ENCODE measurements at regions not wholly inside any gene's neighbourhood (a gene's known extent, or its start where the extent isn't known, plus 50 kb on each side); places are given as distances from the start of the nearest gene placed in this dataset.

- Histone ChIP-seq H3K4me3 (ENCODE audit: low read depth, low read length, poor library complexity, severe bottlenecking) (no peak overlapping the region), H3K27me3 (replicated peaks; ENCODE audit: insufficient read depth, low read depth, low read length, poor library complexity) (no peaks in the 10 kb centered on the region), H3K27ac (ENCODE audit: low read depth, low read length, poor library complexity, severe bottlenecking) (no peak overlapping the region), H3K36me3 (ENCODE audit: insufficient read depth, low read length, poor library complexity, severe bottlenecking) (no peaks in the 10 kb centered on the region), H3K9me3 (ENCODE audit: low read depth, low read length, poor library complexity, severe bottlenecking) (no peaks in the 10 kb centered on the region), H3K4me1 (ENCODE audit: insufficient read depth, low read length, poor library complexity, severe bottlenecking) (no peaks in the 10 kb centered on the region)
- ChIA-PET CTCF (no interaction called here), POLR2A (ENCODE audit: low non-redundant PET) (no interaction called here)
- intact Hi-C loops (cut with micrococcal nuclease; ENCODE audit: unreplicated experiment) = no loop called here
- BruUV-seq (replicated peaks) = no TSS peak
- DNase-seq (ENCODE audit: low spot score) = no peak
- TF ChIP-seq, protein P1, sequence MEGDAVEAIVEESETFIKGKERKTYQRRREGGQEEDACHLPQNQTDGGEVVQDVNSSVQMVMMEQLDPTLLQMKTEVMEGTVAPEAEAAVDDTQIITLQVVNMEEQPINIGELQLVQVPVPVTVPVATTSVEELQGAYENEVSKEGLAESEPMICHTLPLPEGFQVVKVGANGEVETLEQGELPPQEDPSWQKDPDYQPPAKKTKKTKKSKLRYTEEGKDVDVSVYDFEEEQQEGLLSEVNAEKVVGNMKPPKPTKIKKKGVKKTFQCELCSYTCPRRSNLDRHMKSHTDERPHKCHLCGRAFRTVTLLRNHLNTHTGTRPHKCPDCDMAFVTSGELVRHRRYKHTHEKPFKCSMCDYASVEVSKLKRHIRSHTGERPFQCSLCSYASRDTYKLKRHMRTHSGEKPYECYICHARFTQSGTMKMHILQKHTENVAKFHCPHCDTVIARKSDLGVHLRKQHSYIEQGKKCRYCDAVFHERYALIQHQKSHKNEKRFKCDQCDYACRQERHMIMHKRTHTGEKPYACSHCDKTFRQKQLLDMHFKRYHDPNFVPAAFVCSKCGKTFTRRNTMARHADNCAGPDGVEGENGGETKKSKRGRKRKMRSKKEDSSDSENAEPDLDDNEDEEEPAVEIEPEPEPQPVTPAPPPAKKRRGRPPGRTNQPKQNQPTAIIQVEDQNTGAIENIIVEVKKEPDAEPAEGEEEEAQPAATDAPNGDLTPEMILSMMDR (conservative IDR thresholded peaks at IDR 0.05; ENCODE audit: low read depth, low read length) = no peak
- TF ChIP-seq EZH2 (IDR thresholded peaks at IDR 0.05; ENCODE audit: borderline replicate concordance, low read depth, low read length, poor library complexity, severe bottlenecking) = no peak
Observed at GRCh38 chr3:177312491-177312890, 115.2 kb upstream of the TBL1XR1 start.

DNA sequence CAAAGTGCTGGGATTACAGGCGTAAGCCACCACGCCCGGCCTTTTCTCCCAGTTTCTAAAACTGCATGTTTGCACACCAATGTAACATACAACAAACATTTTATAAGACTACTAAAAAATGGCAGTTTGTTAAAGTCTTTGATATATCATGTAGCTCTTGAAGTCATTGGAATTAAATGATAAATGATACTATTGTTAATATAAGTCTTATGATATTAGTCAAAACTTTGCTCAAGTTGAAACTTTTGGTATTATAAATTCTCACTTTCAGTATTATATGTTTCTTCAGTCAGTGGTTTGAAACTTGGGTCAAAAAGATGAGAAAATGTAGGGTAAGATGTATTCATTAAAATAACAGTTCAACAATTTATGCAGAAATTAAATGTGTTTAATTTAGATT, 117.6 kb upstream of the TBL1XR1 start:
- TF ChIP-seq EZH2 (IDR thresholded peaks at IDR 0.05; ENCODE audit: borderline replicate concordance, low read depth, low read length, poor library complexity, severe bottlenecking) = no peak
- TF ChIP-seq, protein P1 (conservative IDR thresholded peaks at IDR 0.05; ENCODE audit: low read depth, low read length) = no peak
- POLR2A ChIA-PET (ENCODE audit: low non-redundant PET) = no interaction called here
- CTCF ChIA-PET = no interaction called here
- Histone ChIP-seq H3K9me3 (ENCODE audit: low read depth, low read length, poor library complexity, severe bottlenecking) (no peaks in the 10 kb centered on the region), H3K4me1 (ENCODE audit: insufficient read depth, low read length, poor library complexity, severe bottlenecking) (no peaks in the 10 kb centered on the region), H3K27me3 (replicated peaks; ENCODE audit: insufficient read depth, low read depth, low read length, poor library complexity) (no peaks in the 10 kb centered on the region), H3K36me3 (ENCODE audit: insufficient read depth, low read length, poor library complexity, severe bottlenecking) (no peaks in the 10 kb centered on the region), H3K4me3 (ENCODE audit: low read depth, low read length, poor library complexity, severe bottlenecking) (no peak overlapping the region), H3K27ac (ENCODE audit: low read depth, low read length, poor library complexity, severe bottlenecking) (no peak overlapping the region)
- BruUV-seq (replicated peaks) = no TSS peak
- DNase-seq (ENCODE audit: low spot score) = no peak
- intact Hi-C loops (cut with micrococcal nuclease; ENCODE audit: unreplicated experiment) = no loop called here

GRCh38 chr3:177317247-177317646, 120.0 kb upstream of the TBL1XR1 start:
- Histone ChIP-seq H3K27me3 (replicated peaks; ENCODE audit: insufficient read depth, low read depth, low read length, poor library complexity) (no peaks in the 10 kb centered on the region), H3K36me3 (ENCODE audit: insufficient read depth, low read length, poor library complexity, severe bottlenecking) (no peaks in the 10 kb centered on the region), H3K4me3 (ENCODE audit: low read depth, low read length, poor library complexity, severe bottlenecking) (no peak overlapping the region), H3K27ac (ENCODE audit: low read depth, low read length, poor library complexity, severe bottlenecking) (no peak overlapping the region), H3K9me3 (ENCODE audit: low read depth, low read length, poor library complexity, severe bottlenecking) (no peaks in the 10 kb centered on the region), H3K4me1 (ENCODE audit: insufficient read depth, low read length, poor library complexity, severe bottlenecking) (peaks cover 18% of the 10 kb centered on the region)
- TF ChIP-seq, protein P1 (conservative IDR thresholded peaks at IDR 0.05; ENCODE audit: low read depth, low read length) = no peak
- no peak for TF ChIP-seq EZH2 (IDR thresholded peaks at IDR 0.05; ENCODE audit: borderline replicate concordance, low read depth, low read length, poor library complexity, severe bottlenecking)
- POLR2A ChIA-PET (ENCODE audit: low non-redundant PET) = no interaction called here
- CTCF ChIA-PET = no interaction called here
- intact Hi-C loops (cut with micrococcal nuclease; ENCODE audit: unreplicated experiment) = no loop called here
- DNase-seq (ENCODE audit: low spot score) = no peak
- no TSS peak for BruUV-seq (replicated peaks)

Data from A673 (cell line).